ENCODE measurements at regions not wholly inside any gene's neighbourhood (a gene's known extent, or its start where the extent isn't known, plus 50 kb on each side); places are given as distances from the start of the nearest gene placed in this dataset.

- no peak overlapping the region for H3K4me3 ChIP-seq
- H3K4me1 ChIP-seq = no peaks in the 10 kb centered on the region
- H3K27ac ChIP-seq = no peak overlapping the region
- no peak for DNase-seq
- no peaks in the 10 kb centered on the region for H3K36me3 ChIP-seq
- TF ChIP-seq POLR2A (IDR thresholded peaks at IDR 0.05) = no peak
- no peak for TF ChIP-seq CTCF (IDR thresholded peaks at IDR 0.05)
- intact Hi-C loops (cut with DNase I; ENCODE audit: low total_unique reads) = no loop called here
- peaks cover 0 to 12% of the 10 kb centered on the region in 2 donors for H3K9me3 ChIP-seq
- H3K27me3 ChIP-seq = no peaks in the 10 kb centered on the region
Observed at GRCh38 chr22:19646383-19646782, 67.9 kb upstream of the SEPTIN5 start.

- no peaks in the 10 kb centered on the region for H3K4me1 ChIP-seq
Observed at GRCh38 chr22:19648419-19648929, 65.8 kb upstream of the SEPTIN5 start.

GRCh38 chr22:19652316-19652715 is 62.0 kb upstream of the SEPTIN5 start:
- Histone ChIP-seq H3K9me3 (peaks cover 0 to 12% of the 10 kb centered on the region in 2 donors), H3K27me3 (no peaks in the 10 kb centered on the region), H3K4me3 (no peak overlapping the region), H3K36me3 (no peaks in the 10 kb centered on the region), H3K4me1 (no peaks in the 10 kb centered on the region), H3K27ac (no peak overlapping the region)
- intact Hi-C loops (cut with DNase I; ENCODE audit: low total_unique reads) = no loop called here
- TF ChIP-seq POLR2A (IDR thresholded peaks at IDR 0.05) (no peak), CTCF (IDR thresholded peaks at IDR 0.05) (no peak)
- no peak for DNase-seq

More at GRCh38 chr22:19648419-19648929, 65.8 kb upstream of the SEPTIN5 start:
- no peak for DNase-seq
- intact Hi-C loops (cut with DNase I; ENCODE audit: low total_unique reads) = no loop called here
- Histone ChIP-seq H3K9me3 (peaks cover 0 to 12% of the 10 kb centered on the region in 2 donors), H3K27ac (no peak overlapping the region), H3K4me3 (no peak overlapping the region), H3K27me3 (no peaks in the 10 kb centered on the region), H3K36me3 (no peaks in the 10 kb centered on the region)
- TF ChIP-seq POLR2A (IDR thresholded peaks at IDR 0.05) (no peak), CTCF (IDR thresholded peaks at IDR 0.05) (no peak)

- TF ChIP-seq CTCF (IDR thresholded peaks at IDR 0.05) (no peak), POLR2A (IDR thresholded peaks at IDR 0.05) (no peak)
- Histone ChIP-seq H3K27me3 (no peaks in the 10 kb centered on the region), H3K9me3 (peaks cover 0 to 3% of the 10 kb centered on the region in 2 donors), H3K4me3 (no peak overlapping the region), H3K36me3 (no peaks in the 10 kb centered on the region), H3K4me1 (no peaks in the 10 kb centered on the region), H3K27ac (no peak overlapping the region)
- DNase-seq = no peak
- intact Hi-C loops (cut with DNase I; ENCODE audit: low total_unique reads) = no loop called here
Observed at GRCh38 chr22:19654338-19654987, 59.8 kb upstream of the SEPTIN5 start.

- H3K36me3 ChIP-seq = no peaks in the 10 kb centered on the region
- no peak for DNase-seq
- H3K4me3 ChIP-seq = no peak overlapping the region
- TF ChIP-seq CTCF (IDR thresholded peaks at IDR 0.05) (no peak), POLR2A (IDR thresholded peaks at IDR 0.05) (no peak)
- H3K9me3 ChIP-seq = no peaks in the 10 kb centered on the region
- H3K4me1 ChIP-seq = no peaks in the 10 kb centered on the region
- H3K27ac ChIP-seq = no peak overlapping the region
- H3K27me3 ChIP-seq = no peaks in the 10 kb centered on the region
- intact Hi-C loops (cut with DNase I; ENCODE audit: low total_unique reads) = no loop called here
Observed at GRCh38 chr22:19655399-19655798, 58.9 kb upstream of the SEPTIN5 start.
